Activated naive CD8-positive, alpha-beta T cell (primary cell): ENCODE measurements at regions not wholly inside any gene's neighbourhood (a gene's known extent, or its start where the extent isn't known, plus 50 kb on each side); places are given as distances from the start of the nearest gene placed in this dataset.

ENCODE experiments used
- H3K27ac Mint-ChIP-seq: one replicate; pipeline ENCODE4 v1.8.0; 2021; ENCODE audit warnings: mixed read lengths
- H3K27me3 Mint-ChIP-seq: one replicate; pipeline ENCODE4 v1.8.0; 2021; ENCODE audit warnings: mixed read lengths
- H3K36me3 Mint-ChIP-seq: one replicate; pipeline ENCODE4 v1.8.0; 2021; ENCODE audit warnings: mixed read lengths
- H3K4me1 Mint-ChIP-seq: one replicate; pipeline ENCODE4 v1.8.0; 2021; ENCODE audit warnings: low read depth, mixed read lengths
- H3K4me3 Mint-ChIP-seq: one replicate; pipeline ENCODE4 v1.8.0; 2021; ENCODE audit warnings: mild to moderate bottlenecking, mixed read lengths
- H3K9me3 Mint-ChIP-seq: one replicate; pipeline ENCODE4 v1.8.0; 2021; ENCODE audit warnings: low read depth, mixed read lengths

DNA sequence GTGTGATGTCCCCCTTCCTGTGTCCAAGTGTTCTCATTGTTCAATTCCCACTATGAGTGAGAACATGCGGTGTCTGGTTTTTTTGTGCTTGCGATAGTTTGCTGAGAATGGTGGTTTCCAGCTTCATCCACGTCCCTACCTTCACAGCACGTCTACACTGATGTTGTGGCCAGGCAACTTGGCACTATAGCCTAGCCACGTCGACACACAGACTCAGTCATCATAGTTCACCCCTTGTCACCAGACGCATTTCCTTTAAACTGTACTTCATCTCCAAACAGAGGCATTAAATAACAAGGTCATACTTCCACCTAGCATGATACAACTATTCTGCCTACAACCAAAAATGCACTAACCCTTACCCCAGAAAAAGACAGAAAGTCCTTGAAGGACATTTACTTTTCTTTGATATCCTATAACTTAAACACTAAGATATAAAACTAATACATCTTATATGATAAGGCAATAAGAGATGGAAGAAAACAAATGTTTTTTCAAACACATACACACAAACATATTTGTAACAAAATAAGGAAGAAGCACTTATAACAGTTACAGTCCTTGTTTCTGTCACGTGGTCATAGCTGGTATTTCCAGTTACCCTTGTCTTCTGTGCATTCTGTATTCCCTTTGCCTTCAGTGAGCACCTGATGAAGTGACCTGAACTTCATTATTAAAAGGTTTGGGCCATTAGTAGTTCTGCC, 121.4 kb downstream of the KLF13 start:
- Mint-ChIP-seq H3K4me3 (no peak overlapping the region), H3K9me3 (peaks cover 10% of the 10 kb centered on the region), H3K27ac (no peak overlapping the region), H3K4me1 (peaks cover 19% of the 10 kb centered on the region), H3K36me3 (peaks cover 2% of the 10 kb centered on the region), H3K27me3 (no peaks in the 10 kb centered on the region)

DNA sequence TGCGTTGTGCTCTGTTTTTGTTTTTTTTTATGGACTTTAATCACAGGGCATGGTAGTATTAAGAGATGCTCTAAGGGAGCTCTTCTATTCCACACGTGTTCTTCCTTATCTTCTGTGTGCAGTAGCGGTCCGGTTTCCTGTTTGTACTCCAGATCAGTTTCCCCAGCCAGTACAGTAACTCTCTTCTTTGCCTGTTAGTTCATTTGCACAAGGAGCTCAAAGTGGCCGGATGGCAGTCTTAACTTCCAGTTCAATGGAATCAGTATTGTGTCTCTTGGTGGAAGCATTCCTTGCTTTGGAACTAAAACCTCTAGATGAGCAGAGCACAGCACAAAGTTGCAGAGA, 122.0 kb downstream of the KLF13 start:
- Mint-ChIP-seq H3K4me1 (peaks cover 18% of the 10 kb centered on the region), H3K9me3 (peaks cover 10% of the 10 kb centered on the region), H3K36me3 (peaks cover 2% of the 10 kb centered on the region), H3K27ac (no peak overlapping the region), H3K27me3 (no peaks in the 10 kb centered on the region), H3K4me3 (no peak overlapping the region)

DNA sequence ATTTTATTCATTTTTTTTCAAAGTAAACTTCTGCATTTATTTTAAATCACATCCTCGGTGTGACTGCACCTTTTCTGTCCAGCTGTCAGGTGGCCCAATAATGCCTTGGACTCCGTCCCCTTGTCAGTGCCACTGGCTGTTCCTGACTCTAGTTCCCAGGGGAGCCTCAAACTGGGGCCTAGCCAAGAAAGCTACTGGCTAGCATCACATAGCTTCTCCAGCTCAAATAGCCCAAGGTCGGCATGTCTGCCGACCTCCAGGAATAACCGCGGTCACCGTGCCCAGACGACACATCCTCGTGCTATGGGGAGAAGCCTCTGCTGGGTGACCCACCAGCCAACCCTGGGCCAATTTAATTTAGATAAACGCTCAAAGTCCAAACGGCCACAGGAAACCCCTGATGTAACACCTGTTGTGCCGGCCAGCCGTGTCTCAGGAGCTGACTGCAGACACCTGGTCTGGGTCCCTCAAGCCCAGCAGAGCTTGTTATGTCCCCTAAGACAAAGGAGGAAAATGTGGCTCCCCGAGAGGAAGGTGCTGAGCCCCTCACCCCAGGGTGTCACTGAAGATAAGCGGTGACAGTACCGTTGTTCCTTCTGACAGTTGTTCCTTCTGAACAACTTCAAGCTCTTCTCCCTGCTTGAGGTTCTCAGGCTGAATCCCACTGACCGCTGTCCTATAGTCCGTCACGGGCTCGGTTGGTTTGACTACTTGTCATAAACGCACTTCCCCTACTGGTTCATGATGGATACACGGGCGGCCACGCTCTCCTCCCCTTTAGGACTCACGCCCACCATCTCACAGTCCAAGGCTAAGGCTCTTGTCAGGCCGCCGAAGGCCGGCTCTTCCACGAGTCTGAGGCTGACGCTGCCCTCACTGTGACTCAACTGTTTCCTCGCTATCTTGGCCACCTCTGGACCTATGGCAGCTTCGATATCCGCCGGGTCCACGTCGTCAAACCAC, 126.2 kb downstream of the KLF13 start:
- H3K27me3 Mint-ChIP-seq = no peaks in the 10 kb centered on the region
- peaks cover 7% of the 10 kb centered on the region for H3K36me3 Mint-ChIP-seq
- no peak overlapping the region for H3K4me3 Mint-ChIP-seq
- H3K9me3 Mint-ChIP-seq = peaks cover 16% of the 10 kb centered on the region
- H3K4me1 Mint-ChIP-seq = peaks cover 12% of the 10 kb centered on the region
- H3K27ac Mint-ChIP-seq = no peak overlapping the region

DNA sequence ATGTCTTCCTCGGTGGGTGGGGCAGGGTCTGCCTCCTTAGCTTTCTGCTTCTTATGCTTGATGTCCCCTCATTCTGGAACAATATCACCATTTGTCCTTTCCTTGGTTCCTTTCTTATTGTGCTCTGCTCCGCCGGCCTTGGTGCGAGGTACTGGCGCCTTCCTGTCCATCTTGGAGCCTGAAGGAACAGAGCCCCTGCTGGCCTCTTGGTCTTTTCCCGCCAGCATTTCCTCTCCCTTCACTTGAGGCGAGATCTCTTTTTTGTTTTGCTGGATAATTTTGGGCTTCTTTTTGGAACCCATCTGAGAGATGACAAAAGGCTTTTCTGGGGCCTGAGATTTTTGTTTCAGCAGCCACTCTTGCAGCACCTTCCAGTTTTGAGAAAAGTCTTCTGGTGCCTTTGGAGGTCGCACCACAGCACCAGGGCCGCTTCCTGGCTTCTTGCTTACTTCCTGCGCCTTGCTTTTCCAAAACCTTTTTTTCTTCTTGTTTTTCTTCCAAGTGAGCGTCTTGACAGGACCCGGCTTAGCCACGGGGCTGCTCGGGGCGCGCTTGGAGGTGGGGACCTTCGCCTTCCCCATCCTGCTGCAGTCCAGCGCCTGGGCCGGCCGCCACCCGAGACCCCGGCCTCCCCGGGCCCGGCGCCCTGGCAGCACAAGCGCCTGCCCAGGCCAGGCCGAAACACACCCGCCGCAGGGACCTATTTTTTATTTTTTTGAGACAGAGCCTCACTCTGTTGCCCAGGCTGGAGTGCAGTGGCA, 127.1 kb downstream of the KLF13 start:
- peaks cover 10% of the 10 kb centered on the region for H3K4me1 Mint-ChIP-seq
- H3K36me3 Mint-ChIP-seq = peaks cover 7% of the 10 kb centered on the region
- H3K9me3 Mint-ChIP-seq = peaks cover 16% of the 10 kb centered on the region
- H3K27me3 Mint-ChIP-seq = no peaks in the 10 kb centered on the region
- no peak overlapping the region for H3K4me3 Mint-ChIP-seq
- H3K27ac Mint-ChIP-seq = no peak overlapping the region

DNA sequence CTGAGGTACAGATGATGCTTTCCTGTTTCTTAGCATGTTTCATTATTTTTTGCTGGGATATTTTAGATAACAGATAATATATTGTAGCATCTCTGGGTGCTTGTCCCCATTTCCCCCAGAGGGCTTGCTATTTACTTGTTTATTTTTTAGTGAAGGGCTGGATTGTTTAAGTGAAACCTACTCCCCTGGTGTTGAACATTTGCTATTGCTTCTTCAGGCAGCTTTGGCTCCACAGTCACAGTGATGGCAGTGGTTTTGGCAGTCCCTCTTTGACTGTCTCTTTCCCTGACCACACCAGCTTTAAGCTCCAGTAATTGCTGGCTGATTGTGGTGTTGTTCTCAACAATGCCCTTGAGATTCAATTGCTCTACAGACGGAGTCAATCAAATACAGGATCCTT, 128.9 kb downstream of the KLF13 start:
- Mint-ChIP-seq H3K27me3 (no peaks in the 10 kb centered on the region), H3K9me3 (peaks cover 13% of the 10 kb centered on the region), H3K27ac (peak overlapping the region; percentile 42), H3K4me3 (no peak overlapping the region), H3K4me1 (peaks cover 22% of the 10 kb centered on the region), H3K36me3 (peaks cover 5% of the 10 kb centered on the region)

DNA sequence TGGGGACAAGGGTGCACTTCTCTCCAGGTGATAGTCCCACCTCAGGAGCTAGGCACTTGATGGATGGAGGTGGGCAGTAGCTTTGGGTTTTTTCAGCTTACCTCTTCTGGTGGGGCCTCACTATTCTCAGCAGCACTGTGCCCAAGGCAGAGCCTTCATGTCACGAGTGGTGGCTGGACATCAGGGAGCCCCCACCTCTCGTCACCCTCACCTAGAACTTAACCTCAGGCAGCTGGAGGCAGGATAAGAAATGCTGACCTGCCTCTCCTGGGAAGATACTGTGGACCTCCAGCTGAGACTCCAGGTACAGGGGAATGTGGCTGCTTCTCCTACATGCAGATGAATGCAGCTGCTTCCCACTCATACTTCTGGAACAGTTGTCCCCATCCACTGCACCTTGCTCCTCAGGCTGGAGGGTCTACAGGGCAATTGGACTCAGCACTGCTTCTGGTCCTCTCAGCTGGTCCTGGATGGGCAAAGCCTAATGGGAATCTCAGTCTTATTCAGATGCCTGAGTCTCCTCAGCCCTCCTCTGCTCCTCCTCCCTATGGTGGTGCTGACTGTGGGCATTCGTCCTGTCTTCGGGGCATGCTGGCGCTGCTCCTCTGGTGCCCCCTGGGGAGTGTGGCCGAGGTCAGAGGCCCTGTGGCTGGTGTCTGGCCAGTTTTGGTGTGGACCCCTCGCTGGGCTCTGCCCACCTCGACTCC, 129.9 kb downstream of the KLF13 start:
- no peak overlapping the region for H3K27ac Mint-ChIP-seq
- H3K4me3 Mint-ChIP-seq = no peak overlapping the region

DNA sequence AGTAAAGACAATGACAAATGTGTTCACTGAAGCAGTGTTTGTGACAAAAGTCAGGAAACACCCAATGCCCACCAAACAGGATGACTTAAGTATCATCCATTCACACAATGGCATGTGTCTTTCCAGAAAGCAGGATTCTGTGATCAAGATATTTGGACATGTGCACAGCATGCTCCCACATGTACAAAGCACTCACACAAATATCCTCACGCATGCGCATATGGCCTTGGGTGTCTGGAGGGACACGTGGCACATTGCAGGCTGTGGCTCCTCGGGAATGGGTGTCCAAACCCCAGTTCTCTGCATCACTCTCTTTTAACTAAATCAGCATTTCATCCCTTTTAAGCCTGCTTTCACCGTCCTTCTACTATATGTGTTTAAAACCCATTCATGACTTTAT, 130.5 kb downstream of the KLF13 start:
- no peak overlapping the region for H3K27ac Mint-ChIP-seq
- peaks cover 27% of the 10 kb centered on the region for H3K4me1 Mint-ChIP-seq
- no peak overlapping the region for H3K4me3 Mint-ChIP-seq
- no peaks in the 10 kb centered on the region for H3K27me3 Mint-ChIP-seq
- peaks cover 6% of the 10 kb centered on the region for H3K9me3 Mint-ChIP-seq
- H3K36me3 Mint-ChIP-seq = peaks cover 5% of the 10 kb centered on the region

More for the DNA sequence above, 129.9 kb downstream of the KLF13 start:
- H3K36me3 Mint-ChIP-seq = peaks cover 5% of the 10 kb centered on the region
- peaks cover 7% of the 10 kb centered on the region for H3K9me3 Mint-ChIP-seq
- no peaks in the 10 kb centered on the region for H3K27me3 Mint-ChIP-seq
- peaks cover 27% of the 10 kb centered on the region for H3K4me1 Mint-ChIP-seq

DNA sequence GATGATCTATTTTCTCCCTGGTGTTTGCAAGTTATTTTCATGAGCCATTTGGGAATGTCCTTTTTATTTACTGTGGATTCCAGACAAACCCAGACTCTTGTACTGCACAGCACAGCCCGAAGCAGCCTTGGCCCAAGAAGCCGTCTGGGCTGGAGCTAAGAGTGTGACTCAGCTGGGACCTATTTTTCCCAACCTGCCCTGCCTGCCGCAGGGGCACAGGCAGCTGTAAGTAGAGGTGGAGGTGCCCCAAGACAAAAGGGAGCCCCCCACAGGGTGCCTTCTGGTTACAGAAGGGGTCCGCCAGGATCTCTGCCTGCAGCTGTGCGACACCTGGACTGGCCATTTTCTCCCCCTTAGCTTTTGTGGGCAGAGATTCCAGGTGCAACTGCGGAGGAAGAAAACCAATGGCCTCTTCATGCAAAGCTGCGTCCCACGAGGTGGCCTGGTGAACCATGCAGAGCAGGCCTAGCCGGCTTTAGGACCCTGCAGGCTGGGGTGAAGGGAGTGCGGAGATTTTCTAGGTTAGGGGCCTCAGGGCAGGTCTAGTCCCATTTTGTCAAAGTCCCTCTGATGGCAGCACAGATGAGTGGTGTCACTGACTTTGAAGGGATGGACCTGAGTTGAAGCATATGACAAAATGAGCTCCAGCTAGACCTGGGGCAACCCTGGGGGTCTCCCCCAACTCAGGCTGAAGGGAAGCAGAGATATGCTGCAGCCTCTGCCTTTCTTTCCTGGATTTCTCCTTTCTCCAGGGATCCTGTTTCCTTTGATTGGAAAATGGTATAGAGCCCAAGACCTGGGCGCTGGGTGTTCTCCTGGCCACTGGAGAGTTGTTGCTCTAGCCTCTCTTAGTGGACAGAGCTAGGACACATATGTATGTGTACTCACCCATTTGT, 131.2 kb downstream of the KLF13 start:
- Mint-ChIP-seq H3K4me3 (no peak overlapping the region), H3K9me3 (peaks cover 6% of the 10 kb centered on the region), H3K27ac (peak overlapping the region; percentile 87), H3K36me3 (peaks cover 5% of the 10 kb centered on the region), H3K4me1 (peaks cover 27% of the 10 kb centered on the region), H3K27me3 (no peaks in the 10 kb centered on the region)

DNA sequence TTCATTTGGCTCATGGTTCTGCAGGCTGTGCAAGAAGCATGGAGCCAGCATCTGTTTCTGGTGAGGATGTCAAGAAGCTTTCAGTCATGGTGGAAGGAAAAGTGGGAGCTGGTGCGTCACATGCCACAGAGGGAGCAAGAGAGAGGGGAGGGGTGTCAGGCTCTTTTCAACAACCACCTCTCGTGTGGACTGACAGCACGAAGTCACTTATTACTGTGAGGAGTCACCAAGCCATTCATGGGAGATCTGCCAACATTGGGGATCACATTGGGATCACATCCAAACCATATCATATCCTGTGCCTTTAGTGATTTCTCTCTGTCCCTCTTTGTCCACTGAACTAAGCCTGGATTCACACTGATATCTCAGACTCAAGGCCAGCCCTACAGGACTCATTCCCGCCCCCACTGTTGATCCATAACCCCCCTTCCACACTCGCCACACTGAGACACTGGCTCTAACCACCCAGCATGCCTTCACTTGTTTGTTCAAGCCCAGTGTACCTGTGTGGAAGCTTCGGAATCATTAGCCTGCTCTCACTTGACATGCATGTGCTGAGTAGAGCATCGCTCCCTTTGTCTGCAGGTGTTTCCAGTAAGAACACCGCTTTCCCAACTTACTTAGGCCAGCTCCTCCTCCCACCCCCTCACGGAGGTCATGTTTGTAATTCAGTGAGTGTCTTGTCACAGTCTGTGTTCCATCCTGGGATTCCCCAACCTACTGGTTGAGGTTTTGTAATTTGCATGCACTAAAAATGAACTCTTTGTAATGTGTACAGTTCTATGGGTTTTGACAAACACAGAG, 132.2 kb downstream of the KLF13 start:
- peaks cover 27% of the 10 kb centered on the region for H3K4me1 Mint-ChIP-seq
- H3K27ac Mint-ChIP-seq = peak overlapping the region; percentile 87
- peak overlapping the region; percentile 27 for H3K4me3 Mint-ChIP-seq
- H3K27me3 Mint-ChIP-seq = no peaks in the 10 kb centered on the region
- H3K36me3 Mint-ChIP-seq = peaks cover 5% of the 10 kb centered on the region
- peaks cover 6% of the 10 kb centered on the region for H3K9me3 Mint-ChIP-seq

DNA sequence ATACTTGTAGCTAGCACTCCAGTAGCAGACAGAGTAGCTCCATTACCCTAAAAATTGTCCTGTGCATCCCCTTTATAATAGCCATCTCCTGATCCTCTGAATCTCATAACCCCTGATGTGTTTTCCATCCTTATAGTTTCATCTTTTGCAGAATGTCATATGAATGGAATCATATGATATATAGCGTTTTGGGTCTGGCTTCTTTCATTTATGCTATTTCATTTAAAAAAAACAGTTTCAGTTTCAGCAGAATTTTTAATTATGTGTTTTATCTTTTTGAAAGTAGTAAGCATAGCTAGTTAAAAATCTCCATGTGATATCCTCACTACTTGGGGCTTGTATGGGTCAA, 132.7 kb downstream of the KLF13 start:
- Mint-ChIP-seq H3K4me3 (peak overlapping the region; percentile 27), H3K27me3 (no peaks in the 10 kb centered on the region), H3K36me3 (peaks cover 5% of the 10 kb centered on the region), H3K4me1 (peaks cover 27% of the 10 kb centered on the region), H3K9me3 (peaks cover 6% of the 10 kb centered on the region), H3K27ac (peak overlapping the region; percentile 87)

DNA sequence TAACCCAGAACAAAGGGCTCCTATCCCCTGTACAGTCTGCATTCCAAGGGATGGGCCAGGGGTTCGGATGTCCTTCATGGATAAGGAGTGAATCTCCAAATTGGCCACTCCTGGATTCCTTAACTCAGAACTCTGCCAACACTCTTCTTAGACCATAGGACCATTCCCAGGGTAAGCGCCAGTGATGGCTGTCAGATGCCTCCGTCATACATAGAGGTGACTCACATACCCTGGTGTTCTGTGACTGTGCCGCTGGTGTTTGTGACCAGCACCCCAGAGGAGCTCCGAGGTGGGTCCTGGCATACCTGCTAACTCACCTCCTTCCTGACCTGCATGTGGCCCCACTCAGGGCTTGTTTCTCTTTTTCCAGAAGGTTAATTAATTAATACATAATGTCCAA, 134.7 kb downstream of the KLF13 start:
- Mint-ChIP-seq H3K36me3 (no peaks in the 10 kb centered on the region), H3K9me3 (no peaks in the 10 kb centered on the region), H3K27ac (no peak overlapping the region), H3K4me3 (no peak overlapping the region), H3K27me3 (no peaks in the 10 kb centered on the region), H3K4me1 (peaks cover 24% of the 10 kb centered on the region)

DNA sequence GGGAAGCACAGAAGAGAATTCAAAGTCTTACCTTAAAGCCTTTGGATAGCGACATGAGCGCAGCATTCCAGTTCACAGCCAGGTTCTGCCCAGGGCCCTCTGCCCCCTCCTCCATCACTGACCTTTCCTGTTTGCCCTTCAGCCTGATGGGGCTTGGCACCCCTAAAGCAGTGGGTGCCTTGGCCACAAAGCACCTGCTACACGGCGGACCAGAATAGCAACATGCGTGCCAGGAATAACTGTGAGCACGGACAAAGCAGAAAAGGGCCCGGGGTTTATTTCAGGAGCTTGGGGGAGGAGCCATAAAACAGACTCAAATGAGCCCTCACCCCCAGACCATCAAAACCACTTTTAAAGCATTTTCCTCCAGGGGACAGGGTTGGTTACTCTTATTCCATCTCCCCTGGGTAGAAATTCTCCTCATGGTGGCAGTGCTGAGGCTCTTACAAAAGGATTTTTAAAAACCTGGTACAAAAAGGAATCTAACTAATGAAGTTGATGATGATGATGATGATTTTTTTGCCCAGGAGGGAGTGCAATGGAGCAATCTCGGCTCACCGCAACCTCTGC, 135.4 kb downstream of the KLF13 start:
- Mint-ChIP-seq H3K4me1 (peaks cover 24% of the 10 kb centered on the region), H3K27me3 (no peaks in the 10 kb centered on the region), H3K27ac (no peak overlapping the region), H3K9me3 (no peaks in the 10 kb centered on the region), H3K36me3 (no peaks in the 10 kb centered on the region), H3K4me3 (no peak overlapping the region)

DNA sequence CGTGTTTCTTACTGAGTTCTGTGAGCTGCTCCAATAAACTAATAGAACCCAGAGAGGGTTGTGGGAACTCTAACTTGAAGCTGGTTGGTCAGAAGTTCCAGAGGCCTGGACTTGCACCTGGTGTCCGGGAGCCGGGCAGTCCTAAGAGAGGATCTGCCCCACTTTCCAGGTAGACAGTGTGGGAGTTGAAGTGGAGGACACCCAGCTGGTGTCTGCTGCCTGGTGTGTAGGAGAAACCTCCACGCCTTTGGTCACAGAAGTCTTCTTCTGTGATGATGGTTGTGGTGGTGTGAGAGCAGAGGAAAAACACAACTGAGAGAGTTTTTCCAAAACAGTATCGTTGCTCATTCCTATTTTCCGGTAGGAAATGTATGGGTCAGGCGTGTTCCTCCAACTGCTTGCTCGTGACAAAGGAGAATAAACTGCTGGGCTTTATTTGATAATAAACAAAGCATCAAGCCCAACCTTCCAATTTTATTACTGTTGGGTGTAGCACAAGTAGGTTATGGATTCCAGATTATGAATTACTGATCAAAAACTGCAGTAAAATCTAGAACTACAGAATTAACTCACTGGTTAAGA, 137.0 kb downstream of the KLF13 start:
- no peaks in the 10 kb centered on the region for H3K27me3 Mint-ChIP-seq
- no peak overlapping the region for H3K4me3 Mint-ChIP-seq
- no peak overlapping the region for H3K27ac Mint-ChIP-seq
- no peaks in the 10 kb centered on the region for H3K36me3 Mint-ChIP-seq
- H3K4me1 Mint-ChIP-seq = peaks cover 20% of the 10 kb centered on the region
- H3K9me3 Mint-ChIP-seq = no peaks in the 10 kb centered on the region
